CD4-positive, alpha-beta T cell (primary cell): ENCODE measurements at regions not wholly inside any gene's neighbourhood (a gene's known extent, or its start where the extent isn't known, plus 50 kb on each side); places are given as distances from the start of the nearest gene placed in this dataset.

Source experiments
- ATAC-seq: fragments of 200-7000 bp; cut with Tn5 transposase; one replicate; pipeline ENCODE4 v1.10.0; 2022; ENCODE audit warnings: mild to moderate bottlenecking; ENCODE audit not compliant: poor library complexity
- CTCF ChIA-PET: fragments of 350-600 bp; sonication (Branson Sonifier 250); formaldehyde crosslinking; loops from one replicate; lab custom pipeline; 2021; ENCODE audit warnings: antibody characterized with exemption, inconsistent platforms; lab: Charles Lee
- POLR2A ChIA-PET: fragments of 350-600 bp; sonication (Branson Sonifier 250); formaldehyde crosslinking; loops from one replicate; lab custom pipeline; 2021; ENCODE audit warnings: antibody characterized with exemption, inconsistent platforms; lab: Charles Lee
- DNase-seq, 14 experiments: peaks; one replicate each; pipeline ENCODE4 v3.0.0-alpha.2; 2013 to 2020; ENCODE audit warnings: mixed read lengths in 2 of 14
- H3K27ac ChIP-seq, 2 donors: one replicate each; pipeline versions ENCODE4 v1.5.1 to v1.7.0; 2013; ENCODE audit warnings: low read length in 2 of 2, low read depth in 1 of 2, mild to moderate bottlenecking in 1 of 2
- H3K27me3 ChIP-seq, 2 experiments: 1 replicate in 1 of 2; 2 replicates in 1 of 2; pipeline versions ENCODE4 v1.6.1 to v1.7.0; 2013; ENCODE audit warnings: low read length in 2 of 2, control low read depth in 1 of 2, mild to moderate bottlenecking in 1 of 2, moderate library complexity in 1 of 2; ENCODE audit not compliant: insufficient read depth in 2 of 2, control insufficient read depth in 1 of 2
- H3K36me3 ChIP-seq: one replicate; pipeline ENCODE4 v1.6.1; 2013; ENCODE audit warnings: low read length, control low read depth; ENCODE audit not compliant: insufficient read depth
- H3K4me1 ChIP-seq: one replicate; pipeline ENCODE4 v1.6.1; 2013; ENCODE audit warnings: low read length, control low read depth; ENCODE audit not compliant: insufficient read depth
- H3K4me3 ChIP-seq: one replicate; pipeline ENCODE4 v1.5.1; 2013; ENCODE audit warnings: mild to moderate bottlenecking, low read length, moderate library complexity
- H3K9me3 ChIP-seq, 2 experiments: 1 replicate in 1 of 2; 2 replicates in 1 of 2; pipeline versions ENCODE4 v1.6.1 to v1.7.0; 2013; ENCODE audit warnings: low read length in 2 of 2, mild to moderate bottlenecking in 2 of 2, control low read depth in 1 of 2, moderate library complexity in 1 of 2; ENCODE audit not compliant: control insufficient read depth in 1 of 2, insufficient read depth in 1 of 2
- H3K27ac Mint-ChIP-seq: one replicate; pipeline ENCODE4 v1.8.0; 2020; ENCODE audit warnings: mixed read lengths
- H3K27me3 Mint-ChIP-seq: one replicate; pipeline ENCODE4 v1.8.0; 2021; ENCODE audit warnings: mixed read lengths
- H3K36me3 Mint-ChIP-seq: one replicate; pipeline ENCODE4 v1.8.0; 2021; ENCODE audit warnings: low read depth, mixed read lengths
- H3K4me1 Mint-ChIP-seq: one replicate; pipeline ENCODE4 v1.8.0; 2021; ENCODE audit warnings: low read depth, mixed read lengths
- H3K4me3 Mint-ChIP-seq: one replicate; pipeline ENCODE4 v1.8.0; 2020; ENCODE audit warnings: mild to moderate bottlenecking, mixed read lengths
- H3K9me3 Mint-ChIP-seq: one replicate; pipeline ENCODE4 v1.8.0; 2020; ENCODE audit warnings: mixed read lengths
- intact Hi-C, 2 experiments: fragments of 100-400 bp; cut with DNase I in 1 of 2; cut with micrococcal nuclease in 1 of 2; formaldehyde crosslinking; loops; one replicate each; pipeline versions ENCODE4 v1.15.1 to v1.9.0; 2023 to 2025; cut with DNase I, micrococcal nuclease
- TF ChIP-seq, protein P1 (sequence below): fragments of 200-600 bp; IDR thresholded peaks from one replicate; pipeline ENCODE4 v1.8.0; 2022; ENCODE audit warnings: antibody characterized with exemption, mild to moderate bottlenecking

DNA sequence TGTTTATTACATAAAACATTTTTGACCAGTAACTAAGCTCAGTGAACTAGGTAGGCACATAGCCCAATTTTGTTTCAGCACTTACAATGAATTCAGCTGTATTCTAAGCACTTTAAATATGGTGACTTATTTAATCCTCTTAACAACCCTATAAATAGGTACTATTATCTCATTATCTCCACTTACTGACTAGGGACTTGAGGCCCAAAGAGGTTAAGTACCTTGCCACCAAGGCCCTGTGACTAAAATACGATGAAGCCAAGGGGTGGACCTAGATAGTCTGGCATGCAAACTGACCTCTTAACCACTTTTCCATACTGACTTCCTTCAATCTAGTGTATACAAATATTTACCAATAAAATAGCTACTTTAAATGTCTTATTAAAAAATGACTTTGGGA is 266.4 kb downstream of the ZNF608 start:
- DNase-seq (no peak), ATAC-seq (no peak)
- POLR2A ChIA-PET: no interaction called here
- H3K4me3 ChIP-seq: no peak overlapping the region
- H3K4me1 ChIP-seq: no peaks in the 10 kb centered on the region
- no peaks in the 10 kb centered on the region for H3K36me3 ChIP-seq
- Mint-ChIP-seq H3K4me3 (no peak overlapping the region), H3K4me1 (no peaks in the 10 kb centered on the region), H3K9me3 (peaks cover 5% of the 10 kb centered on the region), H3K27me3 (no peaks in the 10 kb centered on the region), H3K36me3 (no peaks in the 10 kb centered on the region), H3K27ac (no peak overlapping the region)
- no peak overlapping the region for H3K27ac ChIP-seq
- H3K27me3 ChIP-seq: no peaks in the 10 kb centered on the region
- H3K9me3 ChIP-seq: no peaks in the 10 kb centered on the region
- CTCF ChIA-PET: interaction anchor here (1.2 kb wide), 1 partner anchor 11 kb away, joined by 3 read pairs; no protein-coding TSS in a partner anchor
- TF ChIP-seq, protein P1, sequence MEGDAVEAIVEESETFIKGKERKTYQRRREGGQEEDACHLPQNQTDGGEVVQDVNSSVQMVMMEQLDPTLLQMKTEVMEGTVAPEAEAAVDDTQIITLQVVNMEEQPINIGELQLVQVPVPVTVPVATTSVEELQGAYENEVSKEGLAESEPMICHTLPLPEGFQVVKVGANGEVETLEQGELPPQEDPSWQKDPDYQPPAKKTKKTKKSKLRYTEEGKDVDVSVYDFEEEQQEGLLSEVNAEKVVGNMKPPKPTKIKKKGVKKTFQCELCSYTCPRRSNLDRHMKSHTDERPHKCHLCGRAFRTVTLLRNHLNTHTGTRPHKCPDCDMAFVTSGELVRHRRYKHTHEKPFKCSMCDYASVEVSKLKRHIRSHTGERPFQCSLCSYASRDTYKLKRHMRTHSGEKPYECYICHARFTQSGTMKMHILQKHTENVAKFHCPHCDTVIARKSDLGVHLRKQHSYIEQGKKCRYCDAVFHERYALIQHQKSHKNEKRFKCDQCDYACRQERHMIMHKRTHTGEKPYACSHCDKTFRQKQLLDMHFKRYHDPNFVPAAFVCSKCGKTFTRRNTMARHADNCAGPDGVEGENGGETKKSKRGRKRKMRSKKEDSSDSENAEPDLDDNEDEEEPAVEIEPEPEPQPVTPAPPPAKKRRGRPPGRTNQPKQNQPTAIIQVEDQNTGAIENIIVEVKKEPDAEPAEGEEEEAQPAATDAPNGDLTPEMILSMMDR: no peak
- intact Hi-C loops: no loop called here

GRCh38 chr5:124478264-124478663 is 268.2 kb downstream of the ZNF608 start:
- DNase-seq: no peak
- no peaks in the 10 kb centered on the region for H3K36me3 Mint-ChIP-seq
- H3K27me3 Mint-ChIP-seq: no peaks in the 10 kb centered on the region
- TF ChIP-seq, protein P1: no peak
- H3K4me1 ChIP-seq: no peaks in the 10 kb centered on the region
- H3K27me3 ChIP-seq: no peaks in the 10 kb centered on the region
- no peak overlapping the region for H3K27ac ChIP-seq
- H3K9me3 ChIP-seq: no peaks in the 10 kb centered on the region
- no peaks in the 10 kb centered on the region for H3K4me1 Mint-ChIP-seq
- H3K4me3 Mint-ChIP-seq: no peak overlapping the region
- no peak overlapping the region for H3K27ac Mint-ChIP-seq
- ATAC-seq: no peak
- intact Hi-C loops: no loop called here
- ChIA-PET CTCF (interaction anchor here (0.7 kb wide), 2 partner anchors 9 to 82 kb away, joined by 3 to 4 read pairs; no protein-coding TSS in a partner anchor), POLR2A (interaction anchor here (0.6 kb wide), 1 partner anchor 56 kb away, joined by 3 read pairs; no protein-coding TSS in a partner anchor)
- peaks cover 5% of the 10 kb centered on the region for H3K9me3 Mint-ChIP-seq
- no peak overlapping the region for H3K4me3 ChIP-seq
- H3K36me3 ChIP-seq: no peaks in the 10 kb centered on the region

DNA sequence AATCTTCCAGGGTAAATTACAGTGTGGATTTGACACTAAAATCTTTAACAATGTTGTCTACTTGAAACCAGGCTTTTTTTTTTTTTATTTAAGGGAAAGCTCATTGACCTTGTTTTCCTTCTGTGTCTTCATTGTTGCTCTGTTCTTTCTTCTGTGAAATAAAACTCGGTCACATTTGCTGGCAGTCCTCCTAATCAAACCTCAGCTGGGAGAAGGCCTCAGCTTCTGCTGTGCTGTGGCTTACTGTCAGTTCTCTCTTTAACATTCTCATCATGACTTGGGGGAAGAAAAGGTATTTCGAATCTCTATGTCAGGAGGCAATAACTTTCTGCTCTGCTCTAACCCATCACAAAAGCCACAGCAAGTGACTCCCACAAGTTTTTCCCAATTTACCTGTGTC is 268.9 kb downstream of the ZNF608 start:
- Mint-ChIP-seq H3K27me3 (no peaks in the 10 kb centered on the region), H3K27ac (no peak overlapping the region), H3K9me3 (peaks cover 5% of the 10 kb centered on the region), H3K4me1 (no peaks in the 10 kb centered on the region), H3K4me3 (no peak overlapping the region), H3K36me3 (no peaks in the 10 kb centered on the region)
- Histone ChIP-seq H3K4me3 (no peak overlapping the region), H3K27me3 (no peaks in the 10 kb centered on the region), H3K4me1 (no peaks in the 10 kb centered on the region), H3K36me3 (no peaks in the 10 kb centered on the region), H3K9me3 (no peaks in the 10 kb centered on the region), H3K27ac (no peak overlapping the region)
- ChIA-PET POLR2A (no interaction called here), CTCF (interaction anchor here (0.7 kb wide), 1 partner anchor 83 kb away, joined by 3 read pairs; no protein-coding TSS in a partner anchor)
- DNase-seq: no peak
- intact Hi-C loops: no loop called here
- no peak for ATAC-seq
- TF ChIP-seq, protein P1: no peak
